Gastrocnemius medialis (tissue), 4 donors: ENCODE measurements at regions not wholly inside any gene's neighbourhood (a gene's known extent, or its start where the extent isn't known, plus 50 kb on each side); places are given as distances from the start of the nearest gene placed in this dataset.
"Not testable (repeated sequence)": the region's sequence is repeated elsewhere in the genome, so short reads cannot be mapped to it uniquely, and the experiment has no call there.

Experiments used
- ATAC-seq, 2 donors: fragments of 150-250 bp; one replicate each; pipeline ENCODE4 v1.9.1; 2016
- DNase-seq, 2 donors: peaks; one replicate each; pipeline ENCODE4 v3.0.0-alpha.2; 2019
- H3K27ac ChIP-seq, 4 donors: fragments of 200-600 bp; sonication (generic); 1 replicate in 1 of 4; 2 replicates in 3 of 4; pipeline ENCODE4 v1.5.1; 2016 to 2018; ENCODE audit warnings: mild to moderate bottlenecking in 2 of 4, moderate library complexity in 1 of 4
- H3K27me3 ChIP-seq, 3 donors: fragments of 200-600 bp; sonication (generic) in 2 of 3; 1 replicate in 1 of 3; 2 replicates in 2 of 3; pipeline versions ENCODE4 v1.5.1 to v1.6.0; 2016 to 2019; ENCODE audit warnings: mild to moderate bottlenecking in 1 of 3, moderate library complexity in 1 of 3
- H3K36me3 ChIP-seq, 2 donors: fragments of 200-600 bp; sonication (generic) in 1 of 2; one replicate each; pipeline ENCODE4 v1.5.1; 2017 to 2018
- H3K4me1 ChIP-seq, 2 donors: fragments of 200-600 bp; sonication (generic) in 1 of 2; one replicate each; pipeline ENCODE4 v1.5.1; 2016 to 2017; ENCODE audit warnings: mild to moderate bottlenecking in 2 of 2
- H3K4me3 ChIP-seq, 4 donors: fragments of 200-600 bp; sonication (generic) in 3 of 4; 1 replicate in 1 of 4; 2 replicates in 3 of 4; pipeline ENCODE4 v1.5.1; 2016 to 2019; ENCODE audit warnings: mild to moderate bottlenecking in 2 of 4
- H3K9me3 ChIP-seq, 3 donors: fragments of 200-600 bp; sonication (generic) in 2 of 3; 1 replicate in 1 of 3; 2 replicates in 2 of 3; pipeline ENCODE4 v1.5.1; 2016 to 2019
- CTCF ChIP-seq, 5 experiments: fragments of 450-650 bp in 3 of 5; fragments of 200-600 bp in 2 of 5; sonication (generic) in 2 of 5; IDR thresholded peaks in 4 of 5; conservative IDR thresholded peaks in 1 of 5; 1 replicate in 4 of 5; 2 replicates in 1 of 5; pipeline ENCODE4 v1.5.1; 2016 to 2019; ENCODE audit warnings: antibody characterized with exemption in 5 of 5, mild to moderate bottlenecking in 3 of 5, moderate library complexity in 3 of 5
- POLR2A ChIP-seq, 2 donors: fragments of 450-650 bp; IDR thresholded peaks; one replicate each; pipeline ENCODE4 v1.6.1; 2017; ENCODE audit warnings: antibody characterized with exemption in 2 of 2, mild to moderate bottlenecking in 2 of 2, moderate library complexity in 2 of 2
- in situ Hi-C, 4 donors: fragments of 200-750 bp; cut with MboI; loops; one replicate each; pipeline versions ENCODE4 v1.15.0 to v1.8.0; 2017; ENCODE audit warnings: low sequenced_read_pairs in 4 of 4
- intact Hi-C: fragments of 100-400 bp; cut with DNase I; formaldehyde crosslinking; loops from one replicate; pipeline ENCODE4 v1.15.1; 2023; ENCODE audit warnings: low total_unique reads

GRCh38 chr18:38642711-38643110 is 1077.1 kb upstream of the CELF4 start:
- in situ Hi-C loops (no loop called here), intact Hi-C loops (no loop called here)
- no peak for TF ChIP-seq CTCF (IDR thresholded peaks at IDR 0.05 in 4 of 5, conservative IDR thresholded peaks at IDR 0.05 in 1 of 5)
- TF ChIP-seq POLR2A (IDR thresholded peaks at IDR 0.05) = no peak
- Histone ChIP-seq H3K27me3 (no peaks in the 10 kb centered on the region), H3K4me3 (no peak overlapping the region), H3K9me3 (no peaks in the 10 kb centered on the region), H3K36me3 (no peaks in the 10 kb centered on the region), H3K4me1 (no peaks in the 10 kb centered on the region), H3K27ac (no peak overlapping the region)
- ATAC-seq (no peak), DNase-seq (no peak)

GRCh38 chr18:38639700-38640099 is 1074.1 kb upstream of the CELF4 start:
- H3K9me3 ChIP-seq, in situ Hi-C loops, H3K27me3 ChIP-seq, H3K36me3 ChIP-seq, ATAC-seq, H3K4me1 ChIP-seq, H3K27ac ChIP-seq, intact Hi-C loops, DNase-seq, H3K4me3 ChIP-seq: not testable (repeated sequence)

- H3K4me1 ChIP-seq = no peaks in the 10 kb centered on the region
- intact Hi-C loops (no loop called here), in situ Hi-C loops (no loop called here)
- no peaks in the 10 kb centered on the region for H3K27me3 ChIP-seq
- H3K36me3 ChIP-seq = no peaks in the 10 kb centered on the region
- ATAC-seq (no peak), DNase-seq (no peak)
- no peaks in the 10 kb centered on the region for H3K9me3 ChIP-seq
- no peak overlapping the region for H3K27ac ChIP-seq
- no peak for TF ChIP-seq CTCF (IDR thresholded peaks at IDR 0.05 in 4 of 5, conservative IDR thresholded peaks at IDR 0.05 in 1 of 5)
- no peak for TF ChIP-seq POLR2A (IDR thresholded peaks at IDR 0.05)
- no peak overlapping the region for H3K4me3 ChIP-seq
Measured at GRCh38 chr18:38635709-38636430, 1070.3 kb upstream of the CELF4 start.

- TF ChIP-seq CTCF (IDR thresholded peaks at IDR 0.05 in 4 of 5, conservative IDR thresholded peaks at IDR 0.05 in 1 of 5) (no peak), POLR2A (IDR thresholded peaks at IDR 0.05) (no peak)
- ATAC-seq (no peak), DNase-seq (no peak)
- Histone ChIP-seq H3K36me3 (no peaks in the 10 kb centered on the region), H3K4me1 (no peaks in the 10 kb centered on the region), H3K9me3 (no peaks in the 10 kb centered on the region), H3K27me3 (no peaks in the 10 kb centered on the region), H3K27ac (no peak overlapping the region), H3K4me3 (no peak overlapping the region)
- in situ Hi-C loops = no loop called here
- intact Hi-C loops = no loop called here
Measured at GRCh38 chr18:38634117-38634516, 1068.5 kb upstream of the CELF4 start.

- in situ Hi-C loops = no loop called here
- Histone ChIP-seq H3K36me3 (no peaks in the 10 kb centered on the region), H3K4me3 (no peak overlapping the region), H3K4me1 (no peaks in the 10 kb centered on the region), H3K27ac (no peak overlapping the region), H3K27me3 (no peaks in the 10 kb centered on the region), H3K9me3 (no peaks in the 10 kb centered on the region)
- no peak for ATAC-seq
- no peak for DNase-seq
- intact Hi-C loops = no loop called here
- TF ChIP-seq CTCF (IDR thresholded peaks at IDR 0.05 in 4 of 5, conservative IDR thresholded peaks at IDR 0.05 in 1 of 5) = no peak
- TF ChIP-seq POLR2A (IDR thresholded peaks at IDR 0.05) = no peak
Measured at GRCh38 chr18:38633333-38633732, 1067.7 kb upstream of the CELF4 start.
